T-helper 22 cell (primary cell): ENCODE measurements at regions not wholly inside any gene's neighbourhood (a gene's known extent, or its start where the extent isn't known, plus 50 kb on each side); places are given as distances from the start of the nearest gene placed in this dataset.
"Not testable (repeated sequence)": the region's sequence is repeated elsewhere in the genome, so short reads cannot be mapped to it uniquely, and the experiment has no call there.

ENCODE experiments used
- DNase-seq: peaks from one replicate; pipeline ENCODE4 v3.0.0-alpha.2; 2020; ENCODE audit warnings: low read depth

GRCh38 chr5:159503236-159503635 lies 172.9 kb upstream of the IL12B start:
- no peak for DNase-seq

GRCh38 chr5:159504106-159504856 lies 174.0 kb upstream of the IL12B start:
- DNase-seq: no peak

DNA sequence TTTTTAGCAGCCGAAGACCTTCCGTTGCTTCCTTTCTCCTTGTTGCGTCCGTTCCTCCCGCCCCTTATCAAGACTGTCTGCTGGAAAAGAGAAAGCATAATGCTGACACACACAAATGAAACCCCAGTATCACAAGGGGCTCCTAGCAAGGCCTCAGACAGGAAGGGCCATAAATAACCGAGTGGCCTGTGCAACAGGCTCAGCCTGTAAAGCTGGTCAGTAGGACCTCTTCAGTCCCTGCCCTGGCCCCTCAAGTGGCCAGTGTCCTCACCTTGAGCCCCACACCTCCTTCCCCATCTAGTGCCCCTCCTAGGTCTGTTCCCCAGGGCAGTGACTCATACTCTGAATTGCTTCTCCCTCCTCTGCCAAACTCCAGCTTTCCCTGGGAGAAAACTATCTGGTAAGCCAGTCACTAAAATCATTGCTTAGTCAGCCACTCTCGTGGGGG lies 174.6 kb upstream of the IL12B start:
- no peak for DNase-seq

DNA sequence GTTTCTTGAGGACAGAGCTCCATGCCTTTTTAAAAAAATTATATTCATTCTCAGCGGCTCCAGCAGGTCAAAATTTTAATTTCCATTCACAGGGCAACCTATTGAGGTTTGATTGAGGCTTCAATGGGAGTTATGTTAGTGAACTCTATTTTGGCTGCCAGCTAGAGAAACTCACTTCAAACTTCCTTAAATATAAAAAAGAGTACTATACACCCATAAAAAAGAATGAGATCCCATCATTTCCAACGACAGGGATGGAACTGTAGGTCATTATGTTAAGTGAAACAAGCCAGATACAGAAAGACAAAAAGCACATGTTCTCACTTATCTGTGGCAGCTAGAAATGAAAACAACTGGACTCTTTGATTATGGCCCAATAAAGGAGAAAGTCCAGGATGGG lies 176.8 kb upstream of the IL12B start:
- no peak for DNase-seq

GRCh38 chr5:159507661-159508060 lies 177.4 kb upstream of the IL12B start:
- DNase-seq: no peak

DNA sequence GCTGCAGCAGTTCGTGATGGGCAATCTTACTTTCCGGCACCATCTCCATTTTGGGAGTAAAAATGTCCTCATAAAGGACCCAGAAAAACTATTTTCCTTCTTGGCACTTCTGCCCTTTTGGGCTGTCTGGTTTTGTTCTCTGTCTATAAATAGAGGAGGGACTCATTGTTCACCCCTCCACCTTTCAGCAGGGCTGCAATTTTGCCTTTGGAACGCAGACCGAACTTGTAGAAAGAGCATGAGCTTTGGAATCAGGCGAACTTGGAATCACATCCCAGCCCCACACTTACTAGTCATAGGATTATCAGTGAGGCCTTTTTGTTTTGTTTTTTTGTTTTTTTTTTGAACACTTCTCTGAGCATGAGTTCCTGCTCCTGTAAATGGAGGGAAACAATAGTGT lies 178.1 kb upstream of the IL12B start:
- DNase-seq: no peak

DNA sequence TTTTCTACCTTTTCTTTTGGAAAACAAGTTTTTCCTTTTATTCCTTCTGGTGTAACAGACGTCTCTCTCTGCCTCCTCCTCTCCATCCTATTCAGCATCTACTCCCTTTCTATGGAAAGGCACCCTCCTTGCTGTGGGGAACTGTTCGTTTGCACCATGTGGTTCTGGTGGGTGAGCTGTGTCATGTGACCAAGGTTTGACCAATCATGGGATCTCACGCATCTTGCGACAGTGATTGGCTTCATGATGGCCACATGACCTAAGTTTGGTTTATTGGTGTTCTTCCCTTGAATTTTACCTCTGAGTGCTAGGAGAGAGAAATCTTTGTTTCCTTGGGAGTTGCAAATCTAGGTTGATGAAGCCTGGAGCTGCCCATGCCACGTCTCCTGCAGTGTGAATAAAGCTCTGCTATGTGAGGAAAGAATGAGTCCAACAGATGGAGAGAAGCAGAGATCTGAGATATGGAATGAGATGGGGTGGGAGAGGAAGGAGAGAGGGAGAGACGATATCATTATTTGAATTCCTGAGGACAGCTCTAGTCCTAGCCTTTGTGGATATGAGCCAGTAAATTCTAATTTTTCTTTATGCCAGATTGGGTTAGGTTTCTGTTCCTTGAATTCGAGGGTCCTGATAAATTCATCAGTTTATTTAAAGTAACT lies 178.8 kb upstream of the IL12B start:
- no peak for DNase-seq

DNA sequence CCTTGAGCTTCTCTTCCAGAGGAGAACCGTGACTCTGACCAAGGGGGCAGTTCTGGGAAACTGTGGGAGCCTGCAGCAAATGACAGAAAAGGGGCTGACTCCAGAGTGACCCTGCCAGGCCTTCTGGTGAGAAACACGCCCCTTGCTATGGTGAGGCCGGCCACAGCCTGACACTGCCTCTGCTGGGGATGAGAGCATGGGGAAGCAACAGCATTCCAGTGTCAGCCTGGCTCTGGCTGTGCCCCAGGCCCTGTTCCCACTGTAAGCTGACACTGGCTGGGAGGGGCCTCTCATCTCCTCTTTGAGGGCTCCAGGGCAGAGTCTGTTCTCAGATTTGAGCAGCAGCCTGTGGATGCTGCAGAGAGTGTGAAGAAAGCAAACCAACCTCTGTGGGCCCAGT lies 180.0 kb upstream of the IL12B start:
- no peak for DNase-seq

DNA sequence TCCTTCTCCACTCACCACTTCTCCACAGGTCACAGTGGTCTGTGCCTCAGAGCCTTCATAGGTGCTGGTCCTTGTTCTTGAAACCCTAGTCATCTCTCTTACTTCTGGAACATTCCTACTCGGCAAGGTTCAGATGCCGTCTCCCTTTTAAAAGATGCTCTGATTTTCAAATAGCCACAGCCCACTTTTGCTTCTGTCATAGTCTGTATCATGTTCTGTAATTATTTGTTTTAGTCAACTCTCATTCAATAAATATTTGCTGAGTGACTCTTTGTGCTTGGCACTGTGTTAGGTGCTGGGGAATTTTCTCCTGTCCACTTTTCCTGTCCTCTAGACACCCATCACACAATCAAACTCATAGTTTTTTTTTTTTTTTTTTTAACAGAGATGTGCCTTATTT lies 181.3 kb upstream of the IL12B start:
- DNase-seq: no peak

- DNase-seq: no peak
These were observed 181.8 kb upstream of the IL12B start for GRCh38 chr5:159512064-159512463.

GRCh38 chr5:159514229-159514810 lies 184.0 kb upstream of the IL12B start:
- no peak for DNase-seq

GRCh38 chr5:159515197-159515596 lies 184.9 kb upstream of the IL12B start:
- no peak for DNase-seq

DNA sequence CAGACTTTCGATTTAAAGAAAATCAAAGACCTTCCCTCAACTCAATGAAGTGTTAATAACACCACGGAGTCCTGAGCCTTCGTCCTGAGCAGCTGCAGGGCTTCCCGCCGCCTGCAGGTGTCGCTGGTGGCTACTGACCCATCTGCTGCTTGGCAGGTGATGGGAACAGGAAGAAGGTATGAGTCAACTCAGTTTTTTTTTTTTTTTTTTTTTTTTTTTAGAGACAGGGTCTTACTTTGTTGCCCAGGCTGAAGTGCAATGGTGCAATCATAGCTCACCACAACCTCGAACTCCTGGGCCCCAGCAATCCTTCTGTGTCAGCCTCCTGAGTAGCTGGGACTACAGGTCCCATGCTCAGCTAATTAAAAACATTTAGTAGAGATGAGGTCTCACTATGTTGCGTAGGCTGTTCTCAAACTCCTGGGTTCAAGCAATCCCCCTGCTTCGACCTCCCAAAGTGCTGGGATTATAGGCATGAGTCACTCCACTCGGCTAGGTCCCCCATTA lies 185.7 kb upstream of the IL12B start:
- DNase-seq: peak; percentile 24

GRCh38 chr5:159518371-159518770 lies 188.1 kb upstream of the IL12B start:
- DNase-seq: no peak

- DNase-seq: no peak
These were observed 189.1 kb upstream of the IL12B start for GRCh38 chr5:159519365-159519764.

GRCh38 chr5:159522841-159523240 lies 192.6 kb upstream of the IL12B start:
- no peak for DNase-seq

DNA sequence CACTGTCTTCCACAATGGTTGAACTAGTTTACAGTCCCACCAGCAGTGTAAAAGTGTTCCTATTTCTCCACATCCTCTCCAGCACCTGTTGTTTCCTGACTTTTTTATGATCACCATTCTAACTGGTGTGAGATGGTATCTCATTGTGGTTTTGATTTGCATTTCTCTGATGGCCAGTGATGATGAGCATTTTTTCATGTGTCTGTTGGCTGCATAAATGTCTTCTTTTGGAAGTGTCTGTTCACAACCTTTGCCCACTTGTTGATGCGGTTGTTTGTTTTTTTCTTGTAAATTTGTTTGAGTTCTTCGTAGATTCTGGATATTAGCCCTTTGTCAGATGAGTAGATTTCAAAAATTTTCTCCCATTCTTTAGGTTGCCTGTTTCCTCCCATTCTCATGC lies 194.0 kb upstream of the IL12B start:
- not testable (repeated sequence) for DNase-seq

GRCh38 chr5:159525117-159525516 lies 194.8 kb upstream of the IL12B start:
- DNase-seq: no peak

- DNase-seq: no peak
These were observed 197.4 kb upstream of the IL12B start for GRCh38 chr5:159527546-159528254.

GRCh38 chr5:159531554-159532105 lies 201.3 kb upstream of the IL12B start:
- no peak for DNase-seq

- DNase-seq: no peak
These were observed 202.9 kb upstream of the IL12B start for GRCh38 chr5:159533197-159533596.

DNA sequence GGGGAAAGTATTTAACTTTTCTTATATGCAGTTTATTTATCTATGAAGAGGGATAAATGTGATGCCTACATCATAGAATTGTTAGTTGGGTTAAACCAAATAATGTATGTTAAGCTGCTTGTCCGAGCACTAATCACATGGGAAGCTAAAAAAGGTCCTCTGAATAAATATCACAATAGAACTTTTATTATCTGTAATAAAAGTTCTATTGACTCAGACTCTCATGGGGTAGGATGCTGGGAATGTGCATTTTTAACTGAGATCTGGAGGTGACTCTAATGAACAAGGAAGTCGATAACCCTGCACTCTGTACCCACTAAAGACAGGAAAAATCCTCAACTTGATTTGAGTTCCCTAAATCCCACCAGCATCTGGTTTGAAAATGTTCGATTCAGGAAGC lies 205.9 kb upstream of the IL12B start:
- no peak for DNase-seq
